Smooth muscle cell (in vitro differentiated cells): ENCODE measurements at regions not wholly inside any gene's neighbourhood (a gene's known extent, or its start where the extent isn't known, plus 50 kb on each side); places are given as distances from the start of the nearest gene placed in this dataset.

Experiments used
- DNase-seq: peaks from one replicate; lab custom pipeline; 2025; ENCODE audit not compliant: unreplicated experiment; lab: John Stamatoyannopoulos, UW
- H2AFZ ChIP-seq: fragments of 200-600 bp; sonication (generic); 2 replicates; pipeline ENCODE4 v1.6.0; 2016; ENCODE audit warnings: antibody characterized with exemption, low read depth, mild to moderate bottlenecking
- H3F3A ChIP-seq: fragments of 200-600 bp; sonication (generic); 2 replicates; pipeline ENCODE4 v1.6.0; 2017; ENCODE audit warnings: antibody characterized with exemption, low read depth
- H3K27ac ChIP-seq: fragments of 200-600 bp; sonication (generic); 2 replicates; pipeline ENCODE4 v1.5.1; 2016; ENCODE audit warnings: low read depth, mild to moderate bottlenecking
- H3K27me3 ChIP-seq: fragments of 200-600 bp; sonication (generic); 2 replicates; pipeline ENCODE4 v1.6.1; 2016; ENCODE audit warnings: low read depth, mild to moderate bottlenecking
- H3K36me3 ChIP-seq: fragments of 200-600 bp; sonication (generic); 2 replicates; pipeline ENCODE4 v1.5.1; 2016; ENCODE audit warnings: low read depth
- H3K4me1 ChIP-seq: fragments of 200-600 bp; sonication (generic); 2 replicates; pipeline ENCODE4 v1.5.1; 2016; ENCODE audit warnings: low read depth
- H3K4me2 ChIP-seq: fragments of 200-600 bp; sonication (generic); 2 replicates; pipeline ENCODE4 v1.6.0; 2016; ENCODE audit warnings: mild to moderate bottlenecking
- H3K4me3 ChIP-seq: fragments of 200-600 bp; sonication (generic); 2 replicates; pipeline ENCODE4 v1.5.1; 2016; ENCODE audit warnings: mild to moderate bottlenecking
- H3K79me2 ChIP-seq: fragments of 200-600 bp; sonication (generic); 2 replicates; pipeline ENCODE4 v1.6.0; 2016; ENCODE audit warnings: low read depth, mild to moderate bottlenecking
- H3K9ac ChIP-seq: fragments of 200-600 bp; sonication (generic); 2 replicates; pipeline ENCODE4 v1.6.0; 2016; ENCODE audit warnings: low read depth
- H3K9me3 ChIP-seq: fragments of 200-600 bp; sonication (generic); replicated peaks from 2 replicates; pipeline ENCODE4 v1.5.1; 2016; ENCODE audit warnings: low read depth
- H4K20me1 ChIP-seq: fragments of 200-600 bp; sonication (generic); 2 replicates; pipeline ENCODE4 v1.6.0; 2016; ENCODE audit warnings: low read depth
- WGBS: methylation state at CpG from one replicate; pipeline ENCODE4 v1.1.7; 2016; ENCODE audit warnings: low lambda C conversion rate; 5-methylcytosine and 5-hydroxymethylcytosine counted together
- TF ChIP-seq, protein P1 (sequence below): fragments of 200-600 bp; sonication (generic); IDR thresholded peaks from 2 replicates; pipeline ENCODE4 v1.5.1; 2017; ENCODE audit warnings: borderline replicate concordance, mild to moderate bottlenecking, antibody characterized with exemption; ENCODE audit not compliant: insufficient read depth, poor library complexity, severe bottlenecking

DNA sequence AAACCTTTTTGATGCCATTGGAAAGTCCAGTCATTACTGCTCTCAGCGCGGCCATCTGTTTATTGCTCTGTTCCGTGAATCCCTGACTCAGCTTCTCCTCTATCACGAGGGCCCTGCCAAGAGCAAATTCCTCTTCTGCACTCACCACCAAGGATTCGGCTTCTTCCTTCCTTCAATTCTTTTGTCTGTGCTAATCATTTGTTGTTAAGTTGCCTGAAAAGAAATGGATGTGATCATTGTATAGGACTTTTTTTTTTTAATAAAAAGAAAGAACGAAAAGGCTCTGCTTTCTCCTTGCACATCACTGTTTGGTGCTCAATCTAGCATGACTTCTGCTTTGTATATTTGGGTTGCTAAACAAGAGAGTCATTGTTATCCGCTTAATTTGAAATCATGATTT, 128.7 kb upstream of the PIK3R1 start:
- Histone ChIP-seq H3F3A (no peaks in the 10 kb centered on the region), H4K20me1 (no peaks in the 10 kb centered on the region), H3K27ac (no peak overlapping the region), H3K27me3 (no peaks in the 10 kb centered on the region), H3K4me3 (no peak overlapping the region), H3K9me3 (no peaks in the 10 kb centered on the region), H2AFZ (peak overlapping the region; percentile 6), H3K9ac (no peak overlapping the region), H3K79me2 (no peaks in the 10 kb centered on the region), H3K36me3 (no peaks in the 10 kb centered on the region), H3K4me2 (peak overlapping the region; percentile 5), H3K4me1 (no peaks in the 10 kb centered on the region)
- 43% methylated on average over 7 of the region's 7 CpGs for WGBS
- no peak for DNase-seq
- TF ChIP-seq, protein P1, sequence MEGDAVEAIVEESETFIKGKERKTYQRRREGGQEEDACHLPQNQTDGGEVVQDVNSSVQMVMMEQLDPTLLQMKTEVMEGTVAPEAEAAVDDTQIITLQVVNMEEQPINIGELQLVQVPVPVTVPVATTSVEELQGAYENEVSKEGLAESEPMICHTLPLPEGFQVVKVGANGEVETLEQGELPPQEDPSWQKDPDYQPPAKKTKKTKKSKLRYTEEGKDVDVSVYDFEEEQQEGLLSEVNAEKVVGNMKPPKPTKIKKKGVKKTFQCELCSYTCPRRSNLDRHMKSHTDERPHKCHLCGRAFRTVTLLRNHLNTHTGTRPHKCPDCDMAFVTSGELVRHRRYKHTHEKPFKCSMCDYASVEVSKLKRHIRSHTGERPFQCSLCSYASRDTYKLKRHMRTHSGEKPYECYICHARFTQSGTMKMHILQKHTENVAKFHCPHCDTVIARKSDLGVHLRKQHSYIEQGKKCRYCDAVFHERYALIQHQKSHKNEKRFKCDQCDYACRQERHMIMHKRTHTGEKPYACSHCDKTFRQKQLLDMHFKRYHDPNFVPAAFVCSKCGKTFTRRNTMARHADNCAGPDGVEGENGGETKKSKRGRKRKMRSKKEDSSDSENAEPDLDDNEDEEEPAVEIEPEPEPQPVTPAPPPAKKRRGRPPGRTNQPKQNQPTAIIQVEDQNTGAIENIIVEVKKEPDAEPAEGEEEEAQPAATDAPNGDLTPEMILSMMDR = no peak

DNA sequence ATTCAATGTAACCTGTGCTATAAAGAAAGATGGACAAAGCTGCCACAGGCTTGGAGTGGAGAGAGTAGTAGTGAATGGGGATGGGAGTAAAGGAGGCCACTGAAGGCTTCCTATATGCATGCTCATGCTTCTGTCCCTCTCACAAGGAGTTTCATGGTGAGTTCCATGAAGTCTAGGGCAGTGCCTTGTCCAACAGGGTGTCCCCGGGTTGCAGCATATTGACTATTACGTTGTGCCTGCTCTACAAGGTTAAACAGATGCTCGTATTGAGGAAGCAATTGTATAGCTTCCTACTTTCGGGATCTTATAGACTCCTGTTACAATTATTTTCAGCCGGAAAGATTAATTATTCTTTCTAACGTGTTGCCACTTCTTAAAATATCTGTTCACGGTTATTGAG, 129.1 kb upstream of the PIK3R1 start:
- Histone ChIP-seq H3K36me3 (no peaks in the 10 kb centered on the region), H3K27ac (no peak overlapping the region), H3K27me3 (no peaks in the 10 kb centered on the region), H3K79me2 (no peaks in the 10 kb centered on the region), H3F3A (no peaks in the 10 kb centered on the region), H3K9ac (no peak overlapping the region), H2AFZ (peak overlapping the region; percentile 6), H3K4me1 (no peaks in the 10 kb centered on the region), H3K9me3 (no peaks in the 10 kb centered on the region), H3K4me2 (peak overlapping the region; percentile 5), H4K20me1 (no peaks in the 10 kb centered on the region), H3K4me3 (no peak overlapping the region)
- TF ChIP-seq, protein P1 = no peak
- WGBS = 85% methylated on average over 7 of the region's 7 CpGs
- no peak for DNase-seq

DNA sequence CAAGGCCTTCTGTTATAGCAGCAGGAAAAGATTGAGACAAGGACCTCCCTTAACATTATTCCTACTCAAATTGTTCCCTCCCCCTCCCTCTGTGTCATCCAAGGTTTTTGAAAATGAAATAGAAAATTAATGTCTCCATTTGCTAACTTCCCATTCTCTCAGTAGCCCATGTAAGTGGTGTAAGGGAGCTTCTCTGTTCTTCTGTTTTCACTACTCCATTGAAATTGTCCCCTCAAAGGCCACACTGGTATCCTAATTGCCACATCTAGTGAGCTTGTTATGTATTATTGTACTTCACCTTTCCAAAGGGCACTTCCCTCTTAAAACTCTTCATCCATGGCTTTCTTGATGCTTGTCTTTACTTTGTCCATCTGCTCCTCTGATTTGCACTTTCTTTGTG, 131.2 kb upstream of the PIK3R1 start:
- H3K4me3 ChIP-seq = no peak overlapping the region
- H4K20me1 ChIP-seq = no peaks in the 10 kb centered on the region
- no peaks in the 10 kb centered on the region for H3K27me3 ChIP-seq
- TF ChIP-seq, protein P1 = no peak
- H3K9ac ChIP-seq = no peak overlapping the region
- no peak for DNase-seq
- H3K4me1 ChIP-seq = no peaks in the 10 kb centered on the region
- H3K4me2 ChIP-seq = no peak overlapping the region
- no peaks in the 10 kb centered on the region for H3K36me3 ChIP-seq
- H3F3A ChIP-seq = no peaks in the 10 kb centered on the region
- H3K9me3 ChIP-seq = no peaks in the 10 kb centered on the region
- no peak overlapping the region for H2AFZ ChIP-seq
- H3K79me2 ChIP-seq = no peaks in the 10 kb centered on the region
- no peak overlapping the region for H3K27ac ChIP-seq

DNA sequence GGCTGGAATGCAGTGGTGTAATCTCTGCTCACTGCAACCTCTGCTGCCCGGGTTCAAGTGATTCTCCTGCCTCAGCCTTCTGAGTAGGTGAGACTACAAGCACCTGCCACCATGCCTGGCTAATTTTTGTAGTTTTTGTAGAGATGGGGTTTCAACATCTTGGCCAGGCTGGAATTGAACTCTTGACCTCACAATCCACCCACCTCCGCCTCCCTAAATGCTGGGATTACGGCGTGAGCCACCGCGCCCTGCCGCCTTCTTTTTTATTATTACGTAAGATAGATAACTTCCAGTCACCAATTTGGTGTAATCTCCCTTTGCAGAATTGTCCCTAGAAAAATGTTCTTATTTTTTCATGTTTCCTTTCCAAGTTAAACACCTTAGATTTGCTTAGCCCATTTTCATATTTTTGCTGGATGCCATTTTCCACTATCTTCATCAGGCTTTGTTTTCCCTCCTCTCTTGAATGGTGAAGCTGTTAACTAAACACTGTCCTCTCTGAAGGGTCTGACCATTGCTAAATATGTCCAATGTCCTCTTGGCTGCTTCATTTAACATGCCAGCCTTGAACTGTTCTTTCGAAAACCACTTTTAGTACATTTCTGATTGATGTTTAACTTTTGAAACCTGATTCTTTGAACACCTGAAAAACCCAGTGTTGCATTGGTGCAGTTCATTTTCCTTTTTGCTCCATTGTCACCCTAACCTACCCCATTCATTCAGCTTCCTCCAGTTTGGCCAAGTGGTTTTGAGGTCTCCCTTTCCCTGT, 135.1 kb upstream of the PIK3R1 start:
- Histone ChIP-seq H2AFZ (no peak overlapping the region), H3K79me2 (no peaks in the 10 kb centered on the region), H3K4me3 (no peak overlapping the region), H3K9me3 (no peaks in the 10 kb centered on the region), H4K20me1 (no peaks in the 10 kb centered on the region), H3K27me3 (no peaks in the 10 kb centered on the region), H3K27ac (no peak overlapping the region), H3K36me3 (no peaks in the 10 kb centered on the region), H3F3A (no peaks in the 10 kb centered on the region), H3K9ac (no peak overlapping the region), H3K4me2 (no peak overlapping the region), H3K4me1 (no peaks in the 10 kb centered on the region)
- TF ChIP-seq, protein P1 = no peak
- WGBS = 96% methylated on average over 9 of the region's 9 CpGs
- DNase-seq = no peak
